MCF 10A (cell line): ENCODE measurements at regions not wholly inside any gene's neighbourhood (a gene's known extent, or its start where the extent isn't known, plus 50 kb on each side); places are given as distances from the start of the nearest gene placed in this dataset.

Experiments used
- BruUV-seq: library from RNA; stranded (reverse); fragments of 400-500 nt; replicated peaks from 2 replicates; lab custom pipeline; 2021; lab: Mats Ljungman, UMichigan
- CTCF ChIA-PET: fragments of 300-600 bp; sonication (Branson Sonifier 250); formaldehyde crosslinking; extraction: SDS; loops from one replicate; lab custom pipeline; 2021; ENCODE audit warnings: antibody characterized with exemption, inconsistent platforms; lab: Yijun Ruan, JAX
- POLR2A ChIA-PET: fragments of 300-600, 350-650 bp; sonication (Branson Sonifier 250); formaldehyde crosslinking; extraction: SDS; loops from one replicate; lab custom pipeline; 2020; ENCODE audit warnings: antibody characterized with exemption, inconsistent platforms; lab: Yijun Ruan, JAX
- DNase-seq: peaks from one replicate; pipeline ENCODE4 v3.0.0-alpha.2; 2018; ENCODE audit not compliant: unreplicated experiment
- H3K27ac Mint-ChIP-seq: one replicate; pipeline ENCODE4 v1.8.0; 2022; ENCODE audit warnings: mild to moderate bottlenecking, low read depth, mixed read lengths; ENCODE audit not compliant: unreplicated experiment
- H3K27me3 Mint-ChIP-seq: one replicate; pipeline ENCODE4 v1.8.0; 2022; ENCODE audit warnings: mixed read lengths; ENCODE audit not compliant: insufficient read depth, unreplicated experiment
- H3K36me3 Mint-ChIP-seq: one replicate; pipeline ENCODE4 v1.8.0; 2022; ENCODE audit warnings: mild to moderate bottlenecking, moderate library complexity, mixed read lengths; ENCODE audit not compliant: insufficient read depth, unreplicated experiment
- H3K4me1 Mint-ChIP-seq: one replicate; pipeline ENCODE4 v1.8.0; 2022; ENCODE audit warnings: mixed read lengths; ENCODE audit not compliant: insufficient read depth, unreplicated experiment
- H3K4me3 Mint-ChIP-seq: one replicate; pipeline ENCODE4 v1.8.0; 2022; ENCODE audit warnings: mild to moderate bottlenecking, moderate library complexity, mixed read lengths; ENCODE audit not compliant: unreplicated experiment
- H3K9me3 Mint-ChIP-seq: one replicate; pipeline ENCODE4 v1.8.0; 2022; ENCODE audit warnings: mixed read lengths; ENCODE audit not compliant: unreplicated experiment
- CTCF ChIP-seq: fragments of 200-600 bp; IDR thresholded peaks from one replicate; pipeline ENCODE4 v1.8.0; 2022; ENCODE audit warnings: antibody characterized with exemption, mild to moderate bottlenecking; ENCODE audit not compliant: unreplicated experiment
- intact Hi-C: fragments of 100-400 bp; cut with micrococcal nuclease; formaldehyde crosslinking; loops from 2 replicates; pipeline ENCODE4 v1.14.1; 2022

GRCh38 chrX:38988301-38988700 is 187.0 kb downstream of the MID1IP1 start:
- Mint-ChIP-seq H3K27me3 (peaks cover 54% of the 10 kb centered on the region), H3K4me3 (no peak overlapping the region), H3K36me3 (no peaks in the 10 kb centered on the region), H3K4me1 (no peaks in the 10 kb centered on the region), H3K27ac (no peak overlapping the region), H3K9me3 (no peaks in the 10 kb centered on the region)
- BruUV-seq = no TSS peak
- no peak for DNase-seq
- ChIA-PET POLR2A (no interaction called here), CTCF (no interaction called here)
- intact Hi-C loops = loop anchor here (5.0 kb wide), 3 partner anchors 164 to 326 kb away; no protein-coding TSS in a partner anchor
- TF ChIP-seq CTCF = no peak

- intact Hi-C loops = loop anchor here (5.0 kb wide), 3 partner anchors 163 to 327 kb away; no protein-coding TSS in a partner anchor
- Mint-ChIP-seq H3K27ac (no peak overlapping the region), H3K36me3 (no peaks in the 10 kb centered on the region), H3K9me3 (no peaks in the 10 kb centered on the region), H3K4me3 (no peak overlapping the region), H3K4me1 (no peaks in the 10 kb centered on the region), H3K27me3 (peaks cover 54% of the 10 kb centered on the region)
- no TSS peak for BruUV-seq
- ChIA-PET POLR2A (no interaction called here), CTCF (interaction anchor here (0.5 kb wide), 2 partner anchors 171 to 190 kb away, joined by 3 to 4 read pairs; no protein-coding TSS in a partner anchor)
- no peak for TF ChIP-seq CTCF
- no peak for DNase-seq
These were observed 187.8 kb downstream of the MID1IP1 start for GRCh38 chrX:38989076-38989475.

- Mint-ChIP-seq H3K27ac (no peak overlapping the region), H3K4me3 (no peak overlapping the region), H3K9me3 (no peaks in the 10 kb centered on the region), H3K4me1 (no peaks in the 10 kb centered on the region), H3K36me3 (no peaks in the 10 kb centered on the region), H3K27me3 (peaks cover 47% of the 10 kb centered on the region)
- ChIA-PET POLR2A (interaction anchor here (1.2 kb wide), 1 partner anchor 191 kb away, joined by 3 read pairs; the partner anchor contains the start of gene MID1IP1), CTCF (interaction anchor here (0.9 kb wide), 1 partner anchor 236 kb away, joined by 3 read pairs; no protein-coding TSS in a partner anchor)
- TF ChIP-seq CTCF = no peak
- no peak for DNase-seq
- no TSS peak for BruUV-seq
- intact Hi-C loops = no loop called here
These were observed 190.6 kb downstream of the MID1IP1 start for GRCh38 chrX:38991656-38992440.

GRCh38 chrX:38992441-38993096 is 191.3 kb downstream of the MID1IP1 start:
- H3K36me3 Mint-ChIP-seq = no peaks in the 10 kb centered on the region
- no peaks in the 10 kb centered on the region for H3K9me3 Mint-ChIP-seq
- H3K27ac Mint-ChIP-seq = no peak overlapping the region
- H3K4me3 Mint-ChIP-seq = no peak overlapping the region
- DNase-seq = no peak
- ChIA-PET CTCF (no interaction called here), POLR2A (interaction anchor here (1.2 kb wide), 1 partner anchor 191 kb away, joined by 3 read pairs; the partner anchor contains the start of gene MID1IP1)
- BruUV-seq = no TSS peak
- H3K27me3 Mint-ChIP-seq = peaks cover 40% of the 10 kb centered on the region
- TF ChIP-seq CTCF = no peak
- no peaks in the 10 kb centered on the region for H3K4me1 Mint-ChIP-seq
- intact Hi-C loops = no loop called here
